ENCODE measurements at regions not wholly inside any gene's neighbourhood (a gene's known extent, or its start where the extent isn't known, plus 50 kb on each side); places are given as distances from the start of the nearest gene placed in this dataset.
A peak's percentile ranks its signal among the peaks of the same experiment; 100 is the strongest.

DNA sequence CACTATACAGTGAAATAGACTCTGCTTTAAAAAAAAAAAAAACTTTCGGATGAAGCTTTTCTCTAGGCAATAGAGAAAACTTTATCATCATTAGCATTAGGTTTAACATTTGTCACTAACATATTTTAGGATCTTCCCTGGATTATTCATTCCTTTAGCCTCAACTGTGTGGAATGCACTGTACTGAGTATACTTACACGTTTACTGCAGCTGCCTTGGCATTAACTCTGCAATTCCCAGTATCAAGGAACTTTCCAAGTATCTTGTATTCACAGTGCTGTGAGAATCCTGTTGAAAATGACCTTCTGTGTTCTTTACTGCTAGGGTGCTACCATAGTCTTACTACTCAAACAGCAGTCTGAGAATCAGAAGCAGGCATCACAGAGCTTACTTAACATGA, 328.2 kb upstream of the COL3A1 start:
- 78% methylated on average over 1 of the region's 2 CpGs for WGBS (ENCODE audit: insufficient coverage, low lambda C conversion rate)
- H3K27me3 ChIP-seq (ENCODE audit: control insufficient read depth, insufficient read depth, low read length): no peaks in the 10 kb centered on the region
- no peaks in the 10 kb centered on the region for H3K4me1 ChIP-seq (ENCODE audit: control insufficient read depth, insufficient read depth, low read length)
- H3K27ac ChIP-seq (ENCODE audit: low read length): no peak overlapping the region
- no peak overlapping the region for H3K4me3 ChIP-seq (ENCODE audit: low read length)
- H3K9me3 ChIP-seq (ENCODE audit: control insufficient read depth, low read depth, low read length): no peaks in the 10 kb centered on the region
- H3K36me3 ChIP-seq (ENCODE audit: control insufficient read depth, insufficient read depth, low read length): no peaks in the 10 kb centered on the region
- no peak for DNase-seq

DNA sequence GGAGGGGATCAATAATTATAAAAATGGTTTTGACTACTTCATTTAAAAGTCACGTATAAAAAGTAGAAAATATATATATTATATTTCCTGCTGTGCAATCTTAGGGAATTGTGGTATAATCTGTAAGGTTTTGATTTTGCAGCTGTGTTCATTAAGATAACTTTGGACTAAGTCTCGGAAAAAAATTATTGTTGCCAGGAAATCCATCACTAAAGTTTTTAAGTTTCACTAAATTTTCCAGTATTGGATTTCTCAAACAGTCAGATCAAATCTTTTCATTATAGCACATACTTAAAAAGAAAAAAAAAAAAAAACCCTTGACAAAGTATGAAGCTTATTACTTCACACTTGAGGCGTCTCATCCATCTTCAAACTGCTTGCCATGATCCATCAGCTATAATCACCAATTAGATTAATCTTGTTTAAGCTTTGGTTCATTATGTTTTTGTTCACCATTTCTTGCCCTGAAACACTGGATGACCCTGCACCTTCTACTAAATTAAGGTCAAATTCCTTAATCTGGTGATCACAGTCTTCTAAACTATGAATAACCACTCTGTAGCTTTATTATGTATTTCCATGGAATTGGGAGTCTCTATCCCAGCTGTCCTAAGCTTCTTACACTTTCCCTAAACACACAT, 326.6 kb upstream of the COL3A1 start:
- Histone ChIP-seq H3K4me1 (ENCODE audit: control insufficient read depth, insufficient read depth, low read length) (no peaks in the 10 kb centered on the region), H3K4me3 (ENCODE audit: low read length) (no peak overlapping the region), H3K9me3 (ENCODE audit: control insufficient read depth, low read depth, low read length) (no peaks in the 10 kb centered on the region), H3K36me3 (ENCODE audit: control insufficient read depth, insufficient read depth, low read length) (no peaks in the 10 kb centered on the region), H3K27ac (ENCODE audit: low read length) (no peak overlapping the region), H3K27me3 (ENCODE audit: control insufficient read depth, insufficient read depth, low read length) (no peaks in the 10 kb centered on the region)
- no peak for DNase-seq
- 100% methylated on average over 2 of the region's 3 CpGs for WGBS (ENCODE audit: insufficient coverage, low lambda C conversion rate)

DNA sequence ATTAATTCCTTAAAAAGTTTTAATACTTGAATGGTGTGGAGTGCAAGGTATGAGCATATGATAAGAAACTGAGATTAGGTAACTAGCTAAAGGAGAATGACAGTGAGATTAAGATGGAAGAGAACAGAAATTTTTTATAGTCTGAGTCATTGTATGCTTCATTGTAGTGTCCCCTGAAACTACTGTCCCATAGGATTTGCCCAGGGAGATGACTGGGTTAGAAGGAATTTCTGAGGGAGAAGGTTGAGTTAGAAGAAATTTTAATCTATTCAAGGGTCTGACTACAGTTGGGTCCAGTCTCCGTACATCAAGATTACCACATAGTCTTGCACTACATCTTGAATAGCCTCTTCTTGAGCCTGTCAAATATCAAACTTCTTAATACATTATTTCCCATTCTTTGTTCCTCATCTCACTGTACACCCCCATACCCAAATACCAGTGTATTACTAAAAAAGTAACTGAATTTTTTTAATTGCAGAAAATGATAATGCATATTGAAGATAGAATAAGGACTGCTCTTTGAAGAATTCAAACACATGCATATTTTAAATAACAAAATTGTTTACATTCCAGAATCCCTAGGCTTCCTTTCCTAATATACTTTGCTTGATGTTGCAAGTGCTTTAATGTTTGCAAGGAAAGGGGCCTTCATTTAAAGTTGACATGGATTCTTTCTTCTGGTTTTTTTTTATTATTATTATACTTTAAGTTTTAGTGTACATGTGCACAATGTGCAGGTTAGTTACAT, 314.3 kb upstream of the COL3A1 start:
- WGBS (ENCODE audit: insufficient coverage, low lambda C conversion rate): no CpG with 5 or more reads among the region's 1 CpG

DNA sequence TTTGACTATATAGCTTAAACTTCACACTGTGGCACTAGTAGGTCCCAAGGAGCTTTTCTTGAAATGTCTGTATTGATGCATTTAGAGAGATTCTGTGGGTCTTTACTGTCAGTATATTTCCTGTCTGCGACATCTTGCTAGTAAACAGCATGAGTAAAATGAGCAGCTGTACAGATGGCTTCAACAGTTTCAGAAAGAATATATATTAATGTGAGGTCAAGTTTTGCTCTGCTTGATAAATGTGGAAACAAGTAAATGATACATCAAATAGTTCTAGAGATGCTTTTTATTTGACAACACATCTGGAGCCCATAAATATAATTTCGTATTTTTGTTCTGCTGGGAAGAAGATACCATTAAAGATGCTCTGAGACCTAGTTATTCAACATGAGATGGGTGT, 310.9 kb upstream of the COL3A1 start:
- WGBS (ENCODE audit: insufficient coverage, low lambda C conversion rate): 83% methylated on average over 1 of the region's 2 CpGs
- Histone ChIP-seq H3K4me3 (ENCODE audit: low read length) (no peak overlapping the region), H3K36me3 (ENCODE audit: control insufficient read depth, insufficient read depth, low read length) (no peaks in the 10 kb centered on the region), H3K27me3 (ENCODE audit: control insufficient read depth, insufficient read depth, low read length) (no peaks in the 10 kb centered on the region), H3K9me3 (ENCODE audit: control insufficient read depth, low read depth, low read length) (no peaks in the 10 kb centered on the region), H3K4me1 (ENCODE audit: control insufficient read depth, insufficient read depth, low read length) (no peaks in the 10 kb centered on the region), H3K27ac (ENCODE audit: low read length) (no peak overlapping the region)
- DNase-seq: no peak

More for the DNA sequence above, 314.3 kb upstream of the COL3A1 start:
- Histone ChIP-seq H3K27me3 (ENCODE audit: control insufficient read depth, insufficient read depth, low read length) (no peaks in the 10 kb centered on the region), H3K27ac (ENCODE audit: low read length) (no peak overlapping the region), H3K36me3 (ENCODE audit: control insufficient read depth, insufficient read depth, low read length) (no peaks in the 10 kb centered on the region), H3K9me3 (ENCODE audit: control insufficient read depth, low read depth, low read length) (no peaks in the 10 kb centered on the region), H3K4me1 (ENCODE audit: control insufficient read depth, insufficient read depth, low read length) (no peaks in the 10 kb centered on the region), H3K4me3 (ENCODE audit: low read length) (no peak overlapping the region)
- no peak for DNase-seq

DNA sequence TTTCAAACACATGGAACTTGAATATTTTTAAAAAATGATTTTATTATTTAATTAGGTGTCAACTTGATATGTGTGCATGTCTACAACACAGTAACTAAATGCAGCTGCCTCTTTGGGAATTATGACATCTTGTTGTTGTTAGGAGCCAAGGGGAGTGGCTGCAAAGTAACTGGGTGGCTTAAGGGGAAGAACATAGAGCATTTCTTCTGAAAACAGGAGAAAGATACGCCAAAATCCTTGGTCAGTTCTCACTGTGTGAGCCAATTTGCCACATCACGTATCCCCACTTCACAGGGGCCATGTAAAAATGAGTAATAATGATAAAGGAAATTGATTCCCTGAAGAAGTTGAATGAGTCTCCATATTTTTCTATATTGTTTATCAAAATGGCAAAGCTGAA, 309.8 kb upstream of the COL3A1 start:
- WGBS (ENCODE audit: insufficient coverage, low lambda C conversion rate): 88% methylated on average over 2 of the region's 2 CpGs
- H3K4me3 ChIP-seq (ENCODE audit: low read length): no peak overlapping the region
- H3K9me3 ChIP-seq (ENCODE audit: control insufficient read depth, low read depth, low read length): no peaks in the 10 kb centered on the region
- H3K4me1 ChIP-seq (ENCODE audit: control insufficient read depth, insufficient read depth, low read length): no peaks in the 10 kb centered on the region
- H3K27me3 ChIP-seq (ENCODE audit: control insufficient read depth, insufficient read depth, low read length): no peaks in the 10 kb centered on the region
- no peaks in the 10 kb centered on the region for H3K36me3 ChIP-seq (ENCODE audit: control insufficient read depth, insufficient read depth, low read length)
- H3K27ac ChIP-seq (ENCODE audit: low read length): no peak overlapping the region
- no peak for DNase-seq

DNA sequence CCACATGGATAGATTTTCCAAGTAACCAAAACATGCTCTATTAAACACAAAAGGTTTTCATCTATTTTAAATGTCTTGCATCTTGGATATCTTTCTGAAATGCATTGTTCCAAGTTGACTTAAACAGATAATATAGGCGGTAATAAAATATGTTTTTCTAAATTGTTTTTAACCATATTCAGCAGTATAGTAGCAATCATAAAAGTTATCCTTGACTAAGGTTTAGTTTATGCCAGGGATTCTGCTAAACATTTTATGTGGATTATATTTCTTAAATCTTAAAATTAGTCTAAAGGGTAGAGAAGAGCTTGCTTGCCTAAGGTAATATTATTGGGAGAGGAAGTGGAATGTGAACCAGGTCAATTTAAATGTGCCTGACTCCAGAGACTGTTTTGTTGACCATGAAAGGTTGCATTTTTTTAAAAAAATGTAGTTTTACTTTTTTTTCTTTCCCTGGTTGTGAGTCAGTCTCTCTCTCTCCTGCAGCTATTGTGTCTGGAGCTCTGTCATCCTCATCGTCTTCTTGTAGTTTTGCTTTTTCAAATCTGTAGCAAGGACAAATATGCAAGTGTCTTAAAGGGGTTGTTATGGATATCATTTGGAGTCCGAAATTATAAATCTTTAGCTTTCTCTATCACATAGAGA, 309.1 kb upstream of the COL3A1 start:
- DNase-seq: no peak
- no peak overlapping the region for H3K27ac ChIP-seq (ENCODE audit: low read length)
- 100% methylated on average over 1 of the region's 3 CpGs for WGBS (ENCODE audit: insufficient coverage, low lambda C conversion rate)

DNA sequence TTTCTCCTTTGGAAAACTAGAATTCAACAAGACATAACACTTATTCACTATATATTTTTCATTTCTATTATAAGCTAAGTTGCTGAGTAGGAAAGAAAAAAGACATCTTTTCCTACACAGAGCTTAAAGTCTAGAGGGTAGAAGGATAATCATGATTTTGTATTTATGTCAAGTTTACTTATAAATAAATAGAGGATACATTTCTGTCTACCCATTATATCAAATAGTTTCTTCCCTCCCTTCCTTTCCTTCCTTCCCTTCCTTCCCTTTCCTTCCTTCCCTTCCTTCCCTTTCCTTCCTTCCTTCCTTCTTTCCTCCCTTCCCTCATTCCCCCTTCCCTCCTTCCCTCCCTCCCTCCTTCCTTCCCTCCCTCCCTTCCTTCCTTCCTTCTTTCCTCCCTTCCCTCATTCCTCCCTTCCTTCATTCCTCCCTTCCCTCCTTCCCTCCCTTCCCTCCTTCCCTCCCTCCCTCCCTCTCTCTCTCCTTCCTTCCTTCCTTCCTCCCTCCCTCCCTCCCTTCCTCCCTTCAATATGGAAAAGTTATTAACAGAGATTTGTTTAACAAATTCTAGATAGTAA, 308.4 kb upstream of the COL3A1 start:
- H3K4me1 ChIP-seq (ENCODE audit: control insufficient read depth, insufficient read depth, low read length): no peaks in the 10 kb centered on the region
- no peaks in the 10 kb centered on the region for H3K36me3 ChIP-seq (ENCODE audit: control insufficient read depth, insufficient read depth, low read length)
- DNase-seq: no peak
- H3K9me3 ChIP-seq (ENCODE audit: control insufficient read depth, low read depth, low read length): no peaks in the 10 kb centered on the region
- no peak overlapping the region for H3K27ac ChIP-seq (ENCODE audit: low read length)
- H3K4me3 ChIP-seq (ENCODE audit: low read length): no peak overlapping the region
- no peaks in the 10 kb centered on the region for H3K27me3 ChIP-seq (ENCODE audit: control insufficient read depth, insufficient read depth, low read length)

More for the DNA sequence above, 309.1 kb upstream of the COL3A1 start:
- Histone ChIP-seq H3K4me1 (ENCODE audit: control insufficient read depth, insufficient read depth, low read length) (no peaks in the 10 kb centered on the region), H3K9me3 (ENCODE audit: control insufficient read depth, low read depth, low read length) (no peaks in the 10 kb centered on the region), H3K4me3 (ENCODE audit: low read length) (no peak overlapping the region), H3K27me3 (ENCODE audit: control insufficient read depth, insufficient read depth, low read length) (no peaks in the 10 kb centered on the region), H3K36me3 (ENCODE audit: control insufficient read depth, insufficient read depth, low read length) (no peaks in the 10 kb centered on the region)

DNA sequence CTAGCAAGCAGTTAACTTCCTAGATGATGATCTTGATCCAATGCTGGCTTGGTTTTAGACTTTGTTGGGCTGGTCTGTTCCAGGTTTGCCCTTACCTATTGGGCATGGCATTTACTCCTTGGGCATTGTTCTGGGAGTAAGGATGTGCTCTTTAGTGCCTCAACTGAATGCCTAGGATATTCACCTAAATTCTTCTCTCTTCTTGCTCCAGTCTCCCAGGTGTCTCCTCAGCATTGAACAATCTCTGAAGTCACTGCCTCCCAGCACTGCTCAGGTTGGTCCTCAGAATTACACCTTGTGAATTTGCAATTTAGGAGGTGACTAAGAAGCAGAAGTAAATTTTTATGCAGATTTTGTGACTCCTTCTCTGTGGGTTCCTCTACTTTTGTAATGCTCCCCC, 307.7 kb upstream of the COL3A1 start:
- no peak overlapping the region for H3K27ac ChIP-seq (ENCODE audit: low read length)
- no peak for DNase-seq
- H3K36me3 ChIP-seq (ENCODE audit: control insufficient read depth, insufficient read depth, low read length): no peaks in the 10 kb centered on the region
- no peak overlapping the region for H3K4me3 ChIP-seq (ENCODE audit: low read length)
- H3K4me1 ChIP-seq (ENCODE audit: control insufficient read depth, insufficient read depth, low read length): no peaks in the 10 kb centered on the region
- no peaks in the 10 kb centered on the region for H3K27me3 ChIP-seq (ENCODE audit: control insufficient read depth, insufficient read depth, low read length)
- no peaks in the 10 kb centered on the region for H3K9me3 ChIP-seq (ENCODE audit: control insufficient read depth, low read depth, low read length)

DNA sequence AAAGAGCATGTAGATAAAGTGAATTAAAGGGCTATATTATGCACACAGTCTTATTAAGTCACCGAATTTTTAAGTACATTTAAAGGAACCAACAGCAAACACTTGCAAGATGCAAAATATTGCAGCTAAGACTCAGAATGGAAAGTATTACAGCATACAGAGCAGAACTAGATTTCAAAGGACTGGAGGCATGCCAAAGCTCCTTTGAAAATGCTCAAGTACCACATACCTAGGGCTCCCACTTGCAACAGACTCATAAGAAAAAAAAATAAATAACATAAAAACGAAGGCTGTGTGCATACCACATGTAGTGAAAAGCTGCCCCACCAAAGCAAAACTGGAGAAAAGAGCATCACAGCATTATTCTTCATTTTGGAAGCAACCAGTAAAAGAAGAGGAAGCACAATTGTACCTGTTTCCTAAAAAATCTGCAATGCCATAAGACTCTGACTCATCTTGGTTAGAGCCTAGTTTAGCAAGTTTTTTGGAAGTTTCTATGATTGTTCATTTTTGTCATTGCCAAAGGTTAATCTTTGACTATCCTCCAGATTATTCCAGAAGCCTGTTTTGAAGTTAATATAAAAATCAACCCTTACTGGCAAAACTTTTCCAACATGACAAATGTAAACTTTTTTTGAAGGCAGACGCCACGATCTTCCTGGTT, 306.0 kb upstream of the COL3A1 start:
- H3K9me3 ChIP-seq (ENCODE audit: control insufficient read depth, low read depth, low read length): no peaks in the 10 kb centered on the region
- no peaks in the 10 kb centered on the region for H3K27me3 ChIP-seq (ENCODE audit: control insufficient read depth, insufficient read depth, low read length)
- H3K36me3 ChIP-seq (ENCODE audit: control insufficient read depth, insufficient read depth, low read length): no peaks in the 10 kb centered on the region
- no CpG with 5 or more reads among the region's 4 CpGs for WGBS (ENCODE audit: insufficient coverage, low lambda C conversion rate)
- H3K4me1 ChIP-seq (ENCODE audit: control insufficient read depth, insufficient read depth, low read length): no peaks in the 10 kb centered on the region
- H3K4me3 ChIP-seq (ENCODE audit: low read length): no peak overlapping the region
- H3K27ac ChIP-seq (ENCODE audit: low read length): no peak overlapping the region
- peak; percentile 2 to 10 for DNase-seq

DNA sequence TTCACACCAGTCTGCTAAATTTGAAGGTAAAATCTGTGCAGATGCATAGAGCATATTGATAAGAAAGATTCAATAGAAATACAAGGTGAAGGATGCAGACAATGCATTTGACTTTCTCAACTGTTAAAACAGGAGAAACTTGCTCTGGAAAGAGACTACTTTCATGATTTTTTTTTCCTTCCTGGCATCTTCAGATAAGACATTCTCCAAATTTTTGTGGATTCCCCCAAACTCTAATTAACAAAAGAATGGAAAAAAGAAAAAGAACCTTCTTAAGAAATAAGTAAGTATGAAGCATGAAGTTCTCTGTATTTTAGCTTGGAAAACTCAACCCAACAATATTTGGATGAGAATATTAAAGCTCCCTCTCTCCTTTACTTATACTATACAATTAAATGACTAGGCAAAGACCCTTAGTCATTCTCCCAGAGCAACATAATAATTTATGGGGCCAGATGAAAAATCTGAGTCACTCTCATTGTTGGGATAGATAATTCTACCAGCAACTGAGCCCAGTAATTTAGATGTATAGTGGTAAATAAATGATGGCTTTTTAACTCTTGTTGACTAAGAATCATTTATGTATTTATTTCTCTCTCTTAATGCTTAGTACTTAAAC, 298.7 kb upstream of the COL3A1 start:
- Histone ChIP-seq H3K27ac (ENCODE audit: low read length) (no peak overlapping the region), H3K36me3 (ENCODE audit: control insufficient read depth, insufficient read depth, low read length) (no peaks in the 10 kb centered on the region), H3K4me1 (ENCODE audit: control insufficient read depth, insufficient read depth, low read length) (no peaks in the 10 kb centered on the region), H3K27me3 (ENCODE audit: control insufficient read depth, insufficient read depth, low read length) (no peaks in the 10 kb centered on the region), H3K4me3 (ENCODE audit: low read length) (no peak overlapping the region), H3K9me3 (ENCODE audit: control insufficient read depth, low read depth, low read length) (no peaks in the 10 kb centered on the region)
- no peak for DNase-seq

All from large intestine (tissue), 3 donors.